Type B pancreatic cell (in vitro differentiated cells): ENCODE measurements at regions not wholly inside any gene's neighbourhood (a gene's known extent, or its start where the extent isn't known, plus 50 kb on each side); places are given as distances from the start of the nearest gene placed in this dataset.

ENCODE experiments used
- DNase-seq: peaks from one replicate; pipeline ENCODE4 v3.0.0; 2021; ENCODE audit warnings: mixed read lengths; ENCODE audit not compliant: unreplicated experiment; ENCODE audit errors: extremely low spot score
- H3K27ac Mint-ChIP-seq: 2 replicates; pipeline ENCODE4 v1.8.0; 2021; ENCODE audit warnings: mild to moderate bottlenecking, mixed read lengths
- H3K27me3 Mint-ChIP-seq: 2 replicates; pipeline ENCODE4 v1.8.0; 2021; ENCODE audit warnings: mixed read lengths
- H3K36me3 Mint-ChIP-seq: 2 replicates; pipeline ENCODE4 v1.8.0; 2021; ENCODE audit warnings: mixed read lengths
- H3K4me1 Mint-ChIP-seq: one replicate; pipeline ENCODE4 v1.8.0; 2021; ENCODE audit warnings: mixed read lengths; ENCODE audit not compliant: unreplicated experiment
- H3K4me3 Mint-ChIP-seq: 2 replicates; pipeline ENCODE4 v1.8.0; 2021; ENCODE audit warnings: mild to moderate bottlenecking, mixed read lengths
- H3K9me3 Mint-ChIP-seq: 2 replicates; pipeline ENCODE4 v1.8.0; 2021; ENCODE audit warnings: mixed read lengths
- TF ChIP-seq, protein P1 (sequence below): fragments of 200-600 bp; sonication (generic); conservative IDR thresholded peaks from 2 replicates; pipeline ENCODE4 v1.5.0; 2021; ENCODE audit warnings: antibody characterized with exemption, mild to moderate bottlenecking

DNA sequence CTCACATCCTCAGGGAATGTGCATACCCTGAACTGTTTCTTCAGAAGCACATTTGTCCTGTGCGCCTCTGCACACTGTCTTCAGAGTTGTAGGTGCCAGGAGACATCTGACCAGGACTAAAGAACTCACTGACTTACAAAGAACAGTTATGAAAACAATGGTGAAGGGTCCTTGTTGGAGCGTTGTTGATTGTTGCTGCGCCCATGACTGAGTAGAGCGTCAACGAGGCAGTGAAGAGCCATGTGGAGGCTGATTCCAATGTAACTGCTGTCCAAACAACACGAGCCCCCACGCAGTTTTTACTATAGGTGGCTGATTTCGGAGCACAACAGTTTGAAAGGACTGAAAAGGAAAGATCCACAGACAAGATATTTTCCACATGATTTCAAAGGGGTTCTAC lies 380.3 kb downstream of the CDH26 start:
- TF ChIP-seq, protein P1, sequence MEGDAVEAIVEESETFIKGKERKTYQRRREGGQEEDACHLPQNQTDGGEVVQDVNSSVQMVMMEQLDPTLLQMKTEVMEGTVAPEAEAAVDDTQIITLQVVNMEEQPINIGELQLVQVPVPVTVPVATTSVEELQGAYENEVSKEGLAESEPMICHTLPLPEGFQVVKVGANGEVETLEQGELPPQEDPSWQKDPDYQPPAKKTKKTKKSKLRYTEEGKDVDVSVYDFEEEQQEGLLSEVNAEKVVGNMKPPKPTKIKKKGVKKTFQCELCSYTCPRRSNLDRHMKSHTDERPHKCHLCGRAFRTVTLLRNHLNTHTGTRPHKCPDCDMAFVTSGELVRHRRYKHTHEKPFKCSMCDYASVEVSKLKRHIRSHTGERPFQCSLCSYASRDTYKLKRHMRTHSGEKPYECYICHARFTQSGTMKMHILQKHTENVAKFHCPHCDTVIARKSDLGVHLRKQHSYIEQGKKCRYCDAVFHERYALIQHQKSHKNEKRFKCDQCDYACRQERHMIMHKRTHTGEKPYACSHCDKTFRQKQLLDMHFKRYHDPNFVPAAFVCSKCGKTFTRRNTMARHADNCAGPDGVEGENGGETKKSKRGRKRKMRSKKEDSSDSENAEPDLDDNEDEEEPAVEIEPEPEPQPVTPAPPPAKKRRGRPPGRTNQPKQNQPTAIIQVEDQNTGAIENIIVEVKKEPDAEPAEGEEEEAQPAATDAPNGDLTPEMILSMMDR: no peak
- Mint-ChIP-seq H3K4me1 (no peaks in the 10 kb centered on the region), H3K4me3 (no peak overlapping the region), H3K27me3 (peaks cover 4% of the 10 kb centered on the region), H3K9me3 (no peaks in the 10 kb centered on the region), H3K27ac (no peak overlapping the region), H3K36me3 (no peaks in the 10 kb centered on the region)
- no peak for DNase-seq

DNA sequence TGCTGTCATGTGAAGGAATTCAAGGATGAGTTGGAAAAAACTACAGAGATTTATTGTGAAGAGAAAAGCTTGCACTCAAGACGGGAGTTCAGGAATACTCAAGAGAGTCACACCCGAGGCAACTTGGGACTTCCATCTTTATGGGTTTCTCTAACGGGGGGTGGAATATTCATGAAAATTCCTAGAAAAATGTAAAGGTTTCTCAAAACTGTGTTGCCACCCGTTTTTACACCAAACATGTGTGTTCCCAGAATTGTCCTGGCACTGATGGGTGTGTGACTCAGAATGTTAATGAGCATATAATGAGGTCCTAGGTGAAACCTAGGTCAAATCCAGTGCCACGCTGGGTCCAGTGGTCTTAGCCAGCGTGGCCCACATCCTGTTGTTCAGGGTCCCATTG lies 381.5 kb downstream of the CDH26 start:
- Mint-ChIP-seq H3K4me3 (no peak overlapping the region), H3K27me3 (peaks cover 8% of the 10 kb centered on the region), H3K36me3 (no peaks in the 10 kb centered on the region), H3K27ac (no peak overlapping the region), H3K4me1 (no peaks in the 10 kb centered on the region), H3K9me3 (no peaks in the 10 kb centered on the region)
- TF ChIP-seq, protein P1: no peak
- no peak for DNase-seq

- H3K36me3 Mint-ChIP-seq: no peaks in the 10 kb centered on the region
- no peaks in the 10 kb centered on the region for H3K4me1 Mint-ChIP-seq
- H3K9me3 Mint-ChIP-seq: no peaks in the 10 kb centered on the region
- no peak overlapping the region for H3K4me3 Mint-ChIP-seq
- no peak overlapping the region for H3K27ac Mint-ChIP-seq
- H3K27me3 Mint-ChIP-seq: peaks cover 8% of the 10 kb centered on the region
- TF ChIP-seq, protein P1: no peak
- DNase-seq: no peak
Measured at GRCh38 chr20:60340232-60340631, 382.0 kb downstream of the CDH26 start.

DNA sequence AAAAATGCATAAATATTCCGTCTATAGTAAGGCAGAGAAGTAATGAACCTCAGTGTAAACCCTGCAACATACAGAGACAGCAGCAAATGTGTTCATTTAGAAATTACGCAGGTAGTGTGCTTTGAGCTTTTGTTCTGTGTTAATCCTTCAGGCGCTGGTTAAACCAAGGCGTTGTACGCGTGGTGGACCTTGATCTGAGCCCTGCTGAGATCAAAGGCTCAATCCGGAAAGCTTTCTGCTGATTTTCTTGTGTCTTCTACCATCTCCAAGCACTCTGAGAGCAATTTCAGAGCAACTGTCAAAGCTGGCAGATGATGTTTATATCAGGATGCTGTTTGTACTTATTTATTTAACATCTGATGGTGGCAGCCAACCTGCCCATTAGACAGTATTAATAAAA lies 382.8 kb downstream of the CDH26 start:
- H3K27me3 Mint-ChIP-seq: peaks cover 8% of the 10 kb centered on the region
- no peaks in the 10 kb centered on the region for H3K9me3 Mint-ChIP-seq
- H3K4me1 Mint-ChIP-seq: no peaks in the 10 kb centered on the region
- no peak overlapping the region for H3K27ac Mint-ChIP-seq
- TF ChIP-seq, protein P1: no peak
- DNase-seq: no peak
- no peaks in the 10 kb centered on the region for H3K36me3 Mint-ChIP-seq
- no peak overlapping the region for H3K4me3 Mint-ChIP-seq

- no peak overlapping the region for H3K4me3 Mint-ChIP-seq
- H3K4me1 Mint-ChIP-seq: no peaks in the 10 kb centered on the region
- TF ChIP-seq, protein P1: no peak
- no peak for DNase-seq
- no peaks in the 10 kb centered on the region for H3K36me3 Mint-ChIP-seq
- no peaks in the 10 kb centered on the region for H3K9me3 Mint-ChIP-seq
- H3K27ac Mint-ChIP-seq: no peak overlapping the region
- peaks cover 4% of the 10 kb centered on the region for H3K27me3 Mint-ChIP-seq
Measured at GRCh38 chr20:60345106-60345505, 386.9 kb downstream of the CDH26 start.

- Mint-ChIP-seq H3K36me3 (no peaks in the 10 kb centered on the region), H3K9me3 (peaks cover 6% of the 10 kb centered on the region)
- DNase-seq: no peak
Measured at GRCh38 chr20:60349418-60349817, 391.2 kb downstream of the CDH26 start.

More at GRCh38 chr20:60349418-60349817, 391.2 kb downstream of the CDH26 start:
- Mint-ChIP-seq H3K27me3 (no peaks in the 10 kb centered on the region), H3K4me3 (no peak overlapping the region), H3K27ac (no peak overlapping the region), H3K4me1 (no peaks in the 10 kb centered on the region)
- TF ChIP-seq, protein P1: no peak
